Endothelial cell of umbilical vein (primary cell): ENCODE measurements at regions not wholly inside any gene's neighbourhood (a gene's known extent, or its start where the extent isn't known, plus 50 kb on each side); places are given as distances from the start of the nearest gene placed in this dataset.

Source experiments
- CTCF ChIP-seq, 2 donors: IDR thresholded peaks; 1 replicate in 1 of 2; 2 replicates in 1 of 2; pipeline ENCODE4 v1.5.1; 2011; ENCODE audit warnings: low read length in 2 of 2, mild to moderate bottlenecking in 2 of 2, moderate library complexity in 2 of 2, control low read depth in 1 of 2, inconsistent platforms in 1 of 2, low read depth in 1 of 2; ENCODE audit not compliant: insufficient read depth in 1 of 2; ENCODE audit errors: extremely low read depth in 1 of 2
- EZH2 ChIP-seq: IDR thresholded peaks from 2 replicates; pipeline ENCODE4 v1.6.1; 2012; ENCODE audit warnings: borderline replicate concordance, low read depth, mild to moderate bottlenecking, moderate library complexity, low read length, inconsistent platforms; ENCODE audit not compliant: severe bottlenecking
- MYC ChIP-seq: IDR thresholded peaks from one replicate; pipeline ENCODE4 v1.6.1; 2011; ENCODE audit warnings: mild to moderate bottlenecking, low read depth, low read length
- POLR2A ChIP-seq: IDR thresholded peaks from 2 replicates; pipeline ENCODE4 v1.6.1; 2012; ENCODE audit warnings: low read depth, mild to moderate bottlenecking, control low read depth, low read length
- POLR2AphosphoS5 ChIP-seq: IDR thresholded peaks from 2 replicates; pipeline ENCODE4 v1.6.1; 2012; ENCODE audit warnings: low read depth, mild to moderate bottlenecking, control low read depth, low read length, moderate library complexity; ENCODE audit not compliant: insufficient read depth

GRCh38 chrX:152038804-152039203, 64.3 kb upstream of the GABRE start:
- TF ChIP-seq CTCF (IDR thresholded peaks at IDR 0.05; ENCODE audit: extremely low read depth in 1 of 2, insufficient read depth in 1 of 2, low read depth in 1 of 2, low read length in 2 of 2) (no peak), POLR2AphosphoS5 (no peak), POLR2A (no peak), EZH2 (no peak), MYC (no peak)
